GM10266 (cell line): ENCODE measurements at regions not wholly inside any gene's neighbourhood (a gene's known extent, or its start where the extent isn't known, plus 50 kb on each side); places are given as distances from the start of the nearest gene placed in this dataset.

ENCODE experiments used
- DNase-seq: peaks from one replicate; pipeline ENCODE4 v3.0.0; 2012; ENCODE audit errors: extremely low spot score
- CTCF ChIP-seq: IDR thresholded peaks from 2 replicates; pipeline ENCODE4 v1.5.1; 2012; ENCODE audit warnings: mild to moderate bottlenecking, low read depth; ENCODE audit not compliant: control insufficient read depth, insufficient read depth; ENCODE audit errors: missing control alignments

GRCh38 chr9:86721843-86722705 lies 225.2 kb downstream of the GAS1 start:
- no peak for TF ChIP-seq CTCF
- no peak for DNase-seq

DNA sequence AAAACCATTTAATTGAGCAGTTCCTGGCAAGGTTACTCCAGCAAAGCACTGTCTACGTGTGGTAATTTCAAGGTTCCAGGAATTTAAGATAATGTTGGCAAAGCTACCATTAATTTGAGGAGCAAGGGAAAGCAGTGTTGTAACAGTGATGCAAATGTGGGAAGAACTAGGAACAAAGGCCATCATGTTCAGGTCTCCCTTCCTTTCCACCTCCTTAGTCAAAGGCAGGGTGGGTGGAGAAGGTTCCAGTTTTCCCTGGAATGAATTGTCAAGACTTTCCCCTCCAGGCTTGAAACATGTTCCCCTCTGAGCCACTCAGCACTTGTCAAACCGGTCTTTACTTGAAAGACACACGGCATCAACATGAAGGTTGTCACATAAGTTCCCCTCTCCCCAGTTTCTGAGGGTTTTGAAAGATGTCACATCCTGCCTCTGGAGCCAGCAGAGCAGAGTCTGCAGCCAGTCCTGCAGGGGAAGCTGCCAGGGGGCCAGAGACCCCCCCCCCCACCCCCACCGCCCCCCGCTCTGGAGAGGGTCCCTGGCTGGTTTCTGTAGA lies 226.0 kb downstream of the GAS1 start:
- no peak for DNase-seq
- TF ChIP-seq CTCF = no peak

- no peak for DNase-seq
- no peak for TF ChIP-seq CTCF
Measured at GRCh38 chr9:86720639-86721225, 226.6 kb downstream of the GAS1 start.

GRCh38 chr9:86718388-86719049 lies 228.8 kb downstream of the GAS1 start:
- DNase-seq = no peak
- no peak for TF ChIP-seq CTCF

DNA sequence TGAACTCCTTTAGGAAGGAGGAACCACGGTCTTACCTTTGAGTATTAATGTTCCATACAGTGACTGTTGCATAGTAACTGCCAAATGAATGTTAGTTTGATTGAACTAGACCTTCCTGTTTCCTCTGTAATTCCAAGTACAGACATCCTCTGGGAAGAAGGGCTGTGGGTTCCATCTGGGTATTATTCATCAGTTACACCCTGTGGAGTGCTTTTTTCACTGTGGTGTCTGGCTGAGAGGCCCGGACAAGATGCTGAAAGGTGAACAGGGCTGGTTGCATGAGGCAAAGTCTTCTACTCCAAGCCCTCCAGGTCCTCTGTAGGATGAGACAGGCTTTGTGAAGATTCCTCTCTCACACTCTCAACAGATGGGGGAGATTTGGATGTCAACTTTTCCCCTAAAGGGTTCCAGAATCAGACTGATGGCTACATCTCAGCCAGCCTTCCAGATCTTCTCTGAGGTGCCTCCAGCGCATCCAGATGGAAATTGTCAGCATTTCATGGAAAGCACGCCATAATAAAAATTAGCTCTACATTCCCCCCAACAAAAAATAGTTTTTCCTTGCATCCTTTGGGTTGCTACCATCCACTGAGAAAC lies 230.9 kb downstream of the GAS1 start:
- no peak for TF ChIP-seq CTCF
- no peak for DNase-seq

GRCh38 chr9:86714999-86715398 lies 232.3 kb downstream of the GAS1 start:
- no peak for DNase-seq
- TF ChIP-seq CTCF = no peak
